Panc1 (cell line): ENCODE measurements at regions not wholly inside any gene's neighbourhood (a gene's known extent, or its start where the extent isn't known, plus 50 kb on each side); places are given as distances from the start of the nearest gene placed in this dataset.
"Not testable (repeated sequence)": the region's sequence is repeated elsewhere in the genome, so short reads cannot be mapped to it uniquely, and the experiment has no call there.

Source experiments
- ATAC-seq: fragments of 200-7000 bp; cut with Tn5 transposase; 2 replicates; pipeline ENCODE4 v1.9.1; 2020; ENCODE audit warnings: mild to moderate bottlenecking, moderate library complexity
- BruUV-seq: library from RNA; stranded (reverse); fragments of 400-500 nt; replicated peaks from 2 replicates; lab custom pipeline; 2021; lab: Mats Ljungman, UMichigan
- CTCF ChIA-PET: fragments of 300-600 bp; sonication (Branson Sonifier 250); formaldehyde crosslinking; loops from one replicate; lab custom pipeline; 2022; ENCODE audit warnings: antibody characterized with exemption; lab: Charles Lee
- POLR2A ChIA-PET: fragments of 300-600 bp; sonication (Branson Sonifier 250); formaldehyde crosslinking; loops from one replicate; lab custom pipeline; 2022; ENCODE audit warnings: antibody characterized with exemption; lab: Charles Lee
- DNase-seq: peaks from one replicate; pipeline ENCODE4 v3.0.0-alpha.2; 2010; ENCODE audit warnings: low read depth, low spot score
- H3K27ac ChIP-seq: 2 replicates; pipeline ENCODE4 v1.5.1; 2011; ENCODE audit warnings: mild to moderate bottlenecking, low read length, inconsistent platforms
- H3K27me3 ChIP-seq: fragments of 200-500 bp; sonication (Bioruptor generic); 2 replicates; pipeline ENCODE4 v1.6.0; 2014; ENCODE audit warnings: low read length, inconsistent platforms; ENCODE audit not compliant: control insufficient read depth, insufficient read depth
- H3K36me3 ChIP-seq: fragments of 200-500 bp; sonication (Bioruptor generic); 2 replicates; pipeline ENCODE4 v1.5.1; 2014; ENCODE audit warnings: inconsistent platforms, mild to moderate bottlenecking, low read length, moderate library complexity; ENCODE audit not compliant: control insufficient read depth, insufficient read depth
- H3K4me1 ChIP-seq: 2 replicates; pipeline ENCODE4 v1.5.1; 2011; ENCODE audit warnings: inconsistent platforms, mild to moderate bottlenecking, low read length, moderate library complexity; ENCODE audit not compliant: control insufficient read depth, insufficient read depth
- H3K4me3 ChIP-seq, 2 experiments: 2 replicates each; pipeline ENCODE4 v1.5.1; 2011 to 2012; ENCODE audit warnings: low read depth in 2 of 2, low read length in 2 of 2, mild to moderate bottlenecking in 2 of 2, inconsistent platforms in 1 of 2, moderate library complexity in 1 of 2
- H3K9me3 ChIP-seq: fragments of 200-500 bp; sonication (Bioruptor generic); 2 replicates; pipeline ENCODE4 v1.5.1; 2014; ENCODE audit warnings: low read depth, mild to moderate bottlenecking, inconsistent platforms, low read length, moderate library complexity; ENCODE audit not compliant: control insufficient read depth, insufficient read depth
- POLR2AphosphoS5 ChIP-seq: IDR thresholded peaks from 2 replicates; pipeline ENCODE4 v1.6.1; 2012; ENCODE audit warnings: mild to moderate bottlenecking, low read depth, low read length, moderate library complexity
- REST ChIP-seq, 2 experiments: IDR thresholded peaks; 2 replicates each; pipeline ENCODE4 v1.6.1; 2011 to 2012; ENCODE audit warnings: low read depth in 2 of 2, control low read depth in 1 of 2, low read length in 1 of 2, mild to moderate bottlenecking in 1 of 2, moderate library complexity in 1 of 2; ENCODE audit not compliant: insufficient read depth in 1 of 2
- SIN3A ChIP-seq: IDR thresholded peaks from 2 replicates; pipeline ENCODE4 v1.6.1; 2012; ENCODE audit warnings: low read depth, mild to moderate bottlenecking, low read length, moderate library complexity, borderline replicate concordance; ENCODE audit not compliant: insufficient read depth
- TCF7L2 ChIP-seq: IDR thresholded peaks from 2 replicates; pipeline ENCODE4 v1.6.1; 2011; ENCODE audit warnings: mild to moderate bottlenecking, low read depth, low read length, inconsistent platforms
- in situ Hi-C: cut with HindIII; loops from 2 replicates; pipeline ENCODE4 v1.10.0; 2016; ENCODE audit warnings: low sequenced_read_pairs, low pct_unique_long_range_greater_than_20kb
- intact Hi-C: fragments of 100-400 bp; cut with micrococcal nuclease; formaldehyde crosslinking; loops from one replicate; pipeline ENCODE4 v1.10.0; 2022; ENCODE audit not compliant: unreplicated experiment
- TF ChIP-seq, protein P1 (sequence below): fragments of 450-650 bp; IDR thresholded peaks from 2 replicates; pipeline ENCODE4 v1.5.1; 2017; ENCODE audit warnings: mild to moderate bottlenecking

GRCh38 chr5:56667692-56668091, 147.7 kb upstream of the MAP3K1 start:
- Histone ChIP-seq H3K4me1 (no peaks in the 10 kb centered on the region), H3K27me3 (peaks cover 2% of the 10 kb centered on the region; the same call in 1 of the 2 replicates), H3K36me3 (no peaks in the 10 kb centered on the region), H3K4me3 (no peak overlapping the region), H3K9me3 (no peaks in the 10 kb centered on the region), H3K27ac (no peak overlapping the region)
- BruUV-seq = no TSS peak
- in situ Hi-C loops (no loop called here), intact Hi-C loops (no loop called here)
- POLR2A ChIA-PET = no interaction called here
- no peak for ATAC-seq
- DNase-seq = no peak
- CTCF ChIA-PET = no interaction called here
- TF ChIP-seq TCF7L2 (no peak), REST (IDR thresholded peaks at IDR 0.05; ENCODE audit: insufficient read depth in 1 of 2, low read depth in 2 of 2, low read length in 1 of 2) (no peak), SIN3A (no peak)
- TF ChIP-seq, protein P1, sequence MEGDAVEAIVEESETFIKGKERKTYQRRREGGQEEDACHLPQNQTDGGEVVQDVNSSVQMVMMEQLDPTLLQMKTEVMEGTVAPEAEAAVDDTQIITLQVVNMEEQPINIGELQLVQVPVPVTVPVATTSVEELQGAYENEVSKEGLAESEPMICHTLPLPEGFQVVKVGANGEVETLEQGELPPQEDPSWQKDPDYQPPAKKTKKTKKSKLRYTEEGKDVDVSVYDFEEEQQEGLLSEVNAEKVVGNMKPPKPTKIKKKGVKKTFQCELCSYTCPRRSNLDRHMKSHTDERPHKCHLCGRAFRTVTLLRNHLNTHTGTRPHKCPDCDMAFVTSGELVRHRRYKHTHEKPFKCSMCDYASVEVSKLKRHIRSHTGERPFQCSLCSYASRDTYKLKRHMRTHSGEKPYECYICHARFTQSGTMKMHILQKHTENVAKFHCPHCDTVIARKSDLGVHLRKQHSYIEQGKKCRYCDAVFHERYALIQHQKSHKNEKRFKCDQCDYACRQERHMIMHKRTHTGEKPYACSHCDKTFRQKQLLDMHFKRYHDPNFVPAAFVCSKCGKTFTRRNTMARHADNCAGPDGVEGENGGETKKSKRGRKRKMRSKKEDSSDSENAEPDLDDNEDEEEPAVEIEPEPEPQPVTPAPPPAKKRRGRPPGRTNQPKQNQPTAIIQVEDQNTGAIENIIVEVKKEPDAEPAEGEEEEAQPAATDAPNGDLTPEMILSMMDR = no peak

GRCh38 chr5:56666901-56667300, 148.4 kb upstream of the MAP3K1 start:
- POLR2A ChIA-PET = no interaction called here
- Histone ChIP-seq H3K4me3 (no peak overlapping the region), H3K36me3 (no peaks in the 10 kb centered on the region), H3K27ac (no peak overlapping the region), H3K9me3 (no peaks in the 10 kb centered on the region), H3K4me1 (no peaks in the 10 kb centered on the region), H3K27me3 (peaks cover 2% of the 10 kb centered on the region; the same call in 1 of the 2 replicates)
- DNase-seq = no peak
- no peak for TF ChIP-seq POLR2AphosphoS5
- no peak for TF ChIP-seq SIN3A
- TF ChIP-seq, protein P1 = no peak
- no peak for TF ChIP-seq REST (IDR thresholded peaks at IDR 0.05; ENCODE audit: insufficient read depth in 1 of 2, low read depth in 2 of 2, low read length in 1 of 2)
- TF ChIP-seq TCF7L2 = no peak
- CTCF ChIA-PET = no interaction called here
- intact Hi-C loops (no loop called here), in situ Hi-C loops (no loop called here)
- BruUV-seq = no TSS peak
- no peak for ATAC-seq

DNA sequence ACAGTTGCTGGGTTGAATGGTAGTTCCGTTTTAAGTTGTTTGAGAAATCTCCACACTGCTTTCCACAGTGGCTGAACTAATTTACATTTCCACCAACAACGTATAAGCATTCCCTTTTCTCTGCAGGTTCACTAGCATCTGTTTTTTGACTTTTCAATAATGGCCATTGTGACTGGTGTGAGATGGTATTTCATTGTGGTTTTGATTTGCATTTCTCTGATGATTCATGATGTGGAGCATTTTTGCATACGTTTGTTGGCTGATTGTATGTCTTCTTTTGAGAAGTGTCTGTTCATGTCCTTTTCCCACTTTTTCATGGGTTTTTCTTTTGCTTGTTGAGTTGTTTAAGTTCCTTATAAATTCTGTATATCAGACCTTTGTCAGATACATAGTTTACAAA, 150.2 kb upstream of the MAP3K1 start:
- H3K27me3 ChIP-seq, H3K4me3 ChIP-seq, DNase-seq, ATAC-seq, POLR2A ChIA-PET, H3K36me3 ChIP-seq, CTCF ChIA-PET, H3K27ac ChIP-seq, H3K4me1 ChIP-seq, H3K9me3 ChIP-seq, in situ Hi-C loops, BruUV-seq, intact Hi-C loops: not testable (repeated sequence)
